GM21423 (cell line): ENCODE measurements at regions not wholly inside any gene's neighbourhood (a gene's known extent, or its start where the extent isn't known, plus 50 kb on each side); places are given as distances from the start of the nearest gene placed in this dataset.
"Not testable (repeated sequence)": the region's sequence is repeated elsewhere in the genome, so short reads cannot be mapped to it uniquely, and the experiment has no call there.

Experiments used
- ATAC-seq: cut with Tn5 transposase; IDR thresholded peaks from one replicate; pipeline ENCODE4 v1.9.1; 2021; ENCODE audit warnings: mild to moderate bottlenecking, moderate library complexity; ENCODE audit not compliant: unreplicated experiment

- ATAC-seq: no peak
Observed at GRCh38 chr4:188432328-188432727, 293.1 kb downstream of the TRIML1 start.

- no peak for ATAC-seq
Observed at GRCh38 chr4:188433741-188434315, 294.6 kb downstream of the TRIML1 start.

- ATAC-seq: no peak
Observed at GRCh38 chr4:188434643-188435042, 295.4 kb downstream of the TRIML1 start.

- ATAC-seq: no peak
Observed at GRCh38 chr4:188435381-188435780, 296.1 kb downstream of the TRIML1 start.

- ATAC-seq: no peak
Observed at GRCh38 chr4:188437535-188437934, 298.3 kb downstream of the TRIML1 start.

- not testable (repeated sequence) for ATAC-seq
Observed at GRCh38 chr4:188438391-188438824, 299.2 kb downstream of the TRIML1 start.

GRCh38 chr4:188439641-188440311, 300.5 kb downstream of the TRIML1 start:
- ATAC-seq: no peak

GRCh38 chr4:188444500-188444899, 305.3 kb downstream of the TRIML1 start:
- no peak for ATAC-seq

- not testable (repeated sequence) for ATAC-seq
Observed at GRCh38 chr4:188448996-188449395, 309.8 kb downstream of the TRIML1 start.

- ATAC-seq: no peak
Observed at GRCh38 chr4:188450571-188450970, 311.3 kb downstream of the TRIML1 start.

GRCh38 chr4:188452097-188452496, 312.9 kb downstream of the TRIML1 start:
- ATAC-seq: no peak

- ATAC-seq: no peak
Observed at GRCh38 chr4:188454575-188454974, 315.3 kb downstream of the TRIML1 start.

- no peak for ATAC-seq
Observed at GRCh38 chr4:188455062-188455752, 316.0 kb downstream of the TRIML1 start.

GRCh38 chr4:188459381-188459780, 320.1 kb downstream of the TRIML1 start:
- ATAC-seq: no peak

- no peak for ATAC-seq
Observed at GRCh38 chr4:188463909-188464308, 324.7 kb downstream of the TRIML1 start.

GRCh38 chr4:188466001-188466400, 326.8 kb downstream of the TRIML1 start:
- ATAC-seq: no peak

- no peak for ATAC-seq
Observed at GRCh38 chr4:188484256-188484655, 345.0 kb downstream of the TRIML1 start.

GRCh38 chr4:188485906-188486305, 346.7 kb downstream of the TRIML1 start:
- ATAC-seq: no peak

GRCh38 chr4:188492886-188493285, 353.6 kb downstream of the TRIML1 start:
- ATAC-seq: no peak

GRCh38 chr4:188495169-188495568, 355.9 kb downstream of the TRIML1 start:
- no peak for ATAC-seq

GRCh38 chr4:188511431-188511830, 372.2 kb downstream of the TRIML1 start:
- ATAC-seq: no peak

- ATAC-seq: no peak
Observed at GRCh38 chr4:188532751-188533150, 393.5 kb downstream of the TRIML1 start.
